ENCODE measurements at regions not wholly inside any gene's neighbourhood (a gene's known extent, or its start where the extent isn't known, plus 50 kb on each side); places are given as distances from the start of the nearest gene placed in this dataset.

DNA sequence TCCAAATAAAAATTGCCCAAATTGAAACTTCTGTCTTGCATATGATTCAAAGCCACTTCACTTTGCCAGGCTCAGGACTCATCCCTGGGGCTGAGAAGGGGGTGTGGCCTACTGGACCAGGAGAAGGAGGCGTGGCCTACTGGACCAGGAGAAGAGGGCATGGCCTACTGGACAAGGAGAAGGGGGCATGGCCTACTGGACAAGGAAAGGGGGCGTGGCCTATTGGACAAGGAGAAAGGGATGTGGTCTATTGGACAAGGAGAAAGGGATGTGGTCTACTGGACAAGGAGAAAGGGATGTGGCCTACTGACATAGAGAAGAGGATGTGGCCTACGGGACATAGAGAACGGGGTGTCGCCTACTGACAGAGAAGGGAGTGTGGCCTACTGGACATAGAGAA, 405.3 kb downstream of the RRAGC start:
- no peak for DNase-seq

DNA sequence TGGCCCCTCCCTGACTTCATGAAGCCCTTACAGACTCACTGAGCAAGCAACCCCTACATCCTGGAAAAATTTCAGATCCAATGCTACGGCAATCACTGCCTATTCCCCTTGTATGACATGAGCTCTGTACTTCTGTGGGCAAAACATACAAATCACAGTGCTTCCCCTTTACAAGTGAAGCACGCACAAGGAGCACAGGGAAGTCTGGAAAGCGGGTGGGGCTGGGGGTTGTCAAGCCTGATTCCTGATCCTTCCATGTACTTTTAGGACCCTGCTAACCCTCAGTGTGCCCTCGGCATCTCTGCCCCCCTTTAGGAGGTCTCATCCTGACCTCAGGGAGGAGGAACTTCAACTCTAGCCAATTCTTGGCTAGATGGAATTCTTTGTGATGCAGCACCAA, 405.7 kb upstream of the POU3F1 start:
- no peak for DNase-seq

DNA sequence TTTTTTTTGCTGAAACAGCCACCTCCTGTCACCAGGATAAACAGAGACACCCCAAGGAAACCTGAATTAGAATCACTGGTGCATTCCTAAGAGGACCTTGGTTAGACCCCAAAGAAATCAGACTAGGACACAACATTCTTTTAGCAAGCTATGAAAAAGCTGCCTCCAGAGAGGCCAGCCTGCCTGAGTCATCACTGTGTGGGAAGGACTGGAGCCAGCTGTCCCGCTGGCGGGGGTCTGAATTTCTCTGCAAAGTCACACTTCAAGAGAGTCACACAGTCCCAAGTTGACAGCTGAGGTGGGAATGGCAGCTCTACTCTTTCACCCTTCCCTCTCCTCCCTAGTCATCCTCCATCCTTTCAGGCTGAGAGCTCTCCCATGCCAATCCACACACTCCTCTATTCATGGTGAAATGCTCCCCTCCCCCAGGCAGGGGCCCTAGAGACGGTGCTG, 405.0 kb upstream of the POU3F1 start:
- no peak for DNase-seq

DNA sequence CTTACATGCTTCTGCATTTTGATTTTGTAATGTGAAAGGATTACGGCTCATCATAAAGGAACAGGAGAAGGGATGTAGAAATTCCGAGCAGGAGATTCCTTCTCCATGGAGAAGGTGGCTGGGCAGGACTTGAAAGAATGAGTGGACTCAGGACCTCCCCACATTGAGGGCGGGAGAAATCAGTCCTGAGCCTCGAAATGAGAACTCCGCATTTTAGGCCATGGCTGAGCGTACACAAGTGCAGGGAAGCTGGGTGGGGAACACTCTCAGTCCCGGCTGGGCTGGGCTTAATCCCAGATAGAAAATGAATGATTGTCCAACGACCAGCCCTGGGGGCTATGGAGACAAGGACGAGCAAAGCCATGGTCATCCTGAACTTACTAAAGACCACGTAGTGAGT, 402.3 kb upstream of the POU3F1 start:
- no peak for DNase-seq

DNA sequence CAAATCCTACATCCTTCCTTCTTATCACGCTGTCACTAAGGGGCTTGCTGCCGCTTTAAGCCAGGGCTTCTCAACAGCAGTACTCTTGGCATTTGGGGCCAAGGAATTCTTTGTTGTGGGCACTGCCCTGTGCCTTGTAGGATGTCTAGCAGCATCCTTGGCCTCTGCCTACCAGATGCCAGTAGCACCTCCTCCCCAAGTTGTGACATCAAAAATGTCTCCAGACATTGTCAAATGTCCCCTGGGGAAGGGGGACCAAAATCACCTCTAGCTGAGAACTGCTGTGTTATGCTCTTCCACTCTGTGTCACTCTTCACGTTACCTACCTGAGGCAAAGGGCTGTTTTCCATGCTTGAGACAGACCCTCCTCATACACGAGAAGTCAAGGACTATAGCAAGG, 400.3 kb upstream of the POU3F1 start:
- no peak for DNase-seq

DNA sequence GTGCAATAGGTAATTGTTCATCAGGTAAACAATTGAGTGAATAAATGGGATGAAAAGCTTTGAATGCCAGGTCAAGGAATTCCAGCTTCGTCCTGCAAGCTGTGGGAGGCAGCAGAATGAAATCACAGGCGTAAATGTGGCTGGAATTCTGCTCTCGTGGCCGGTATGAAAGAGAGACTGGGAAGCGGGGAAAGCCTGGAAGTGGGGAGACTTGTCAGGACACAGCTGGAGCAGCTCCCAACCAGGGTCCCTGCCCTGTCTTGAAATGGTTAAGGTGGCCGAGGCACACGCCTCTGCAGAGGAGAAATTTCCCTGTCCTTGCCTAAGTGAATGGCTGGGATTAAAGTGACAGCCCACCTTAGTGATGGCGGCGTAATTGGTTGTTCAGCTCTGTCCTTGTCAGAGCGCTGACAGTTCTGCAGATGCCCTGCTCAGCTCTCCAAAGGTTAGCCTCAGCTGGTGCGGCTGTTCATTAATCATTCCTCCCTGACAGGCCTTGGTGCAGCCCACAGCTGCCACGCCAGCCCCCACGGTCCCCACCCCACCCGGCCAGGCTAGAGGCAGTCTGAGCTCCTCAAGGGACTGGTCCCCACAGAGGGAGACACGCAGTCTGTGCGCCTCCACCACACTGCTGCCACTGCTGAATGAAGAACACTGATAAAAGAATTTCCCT, 398.3 kb upstream of the POU3F1 start:
- no peak for DNase-seq

DNA sequence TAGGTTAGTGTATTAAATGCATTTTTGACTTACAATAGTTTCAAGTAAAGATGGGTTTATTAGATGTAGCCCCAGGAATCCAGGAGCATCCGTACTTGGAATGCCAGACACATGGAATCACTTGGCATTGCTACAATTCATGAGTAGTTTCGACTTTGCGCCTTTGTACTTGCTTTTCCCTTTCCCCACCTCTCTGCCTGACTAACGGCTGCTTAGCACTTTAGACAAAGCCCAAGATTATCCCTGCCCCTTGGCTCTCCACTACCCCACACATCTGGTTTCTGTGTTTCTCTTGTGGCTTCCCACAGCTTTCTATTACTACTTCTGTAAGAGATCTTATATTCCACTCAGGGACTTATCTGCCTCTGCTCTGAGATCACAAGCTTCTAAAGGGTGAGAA, 397.7 kb upstream of the POU3F1 start:
- DNase-seq, result no peak

DNA sequence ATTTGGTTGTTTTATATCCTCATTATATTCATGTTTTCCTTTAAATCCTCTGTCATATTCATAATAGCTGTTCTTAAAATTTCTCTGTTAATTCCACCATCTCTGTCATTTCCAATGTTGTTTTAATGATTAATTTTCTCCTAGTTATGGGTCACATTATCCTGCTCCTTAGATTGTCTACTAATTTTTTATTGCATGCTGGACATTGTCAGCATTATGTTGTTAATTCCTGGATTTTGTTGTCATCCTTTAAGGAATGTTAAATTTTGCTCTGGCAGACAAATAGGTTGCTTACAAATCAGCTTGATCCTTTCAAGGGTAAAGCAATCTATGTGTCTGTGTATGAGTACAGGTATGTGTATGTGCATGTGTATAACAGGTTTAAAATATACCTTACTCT, 393.8 kb upstream of the POU3F1 start:
- no peak for DNase-seq

DNA sequence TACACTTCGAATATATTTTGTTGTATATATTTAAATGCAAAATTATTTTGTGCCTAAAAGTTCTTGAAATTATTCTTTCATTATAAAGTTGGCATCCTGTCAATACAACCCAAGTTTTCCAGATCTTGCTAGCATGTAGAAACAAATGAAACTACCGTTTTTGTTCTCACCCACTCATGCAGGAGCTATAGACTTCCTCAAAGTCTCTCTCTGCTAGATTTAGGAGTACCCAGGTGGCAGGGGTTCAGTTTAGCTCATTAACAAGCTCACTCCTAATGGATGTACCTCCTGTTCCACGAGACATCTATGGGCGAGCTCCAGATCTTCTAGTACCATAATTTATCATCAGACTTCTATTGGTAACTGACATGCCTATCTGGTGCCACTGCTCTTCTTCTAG, 390.2 kb upstream of the POU3F1 start:
- no peak for DNase-seq

DNA sequence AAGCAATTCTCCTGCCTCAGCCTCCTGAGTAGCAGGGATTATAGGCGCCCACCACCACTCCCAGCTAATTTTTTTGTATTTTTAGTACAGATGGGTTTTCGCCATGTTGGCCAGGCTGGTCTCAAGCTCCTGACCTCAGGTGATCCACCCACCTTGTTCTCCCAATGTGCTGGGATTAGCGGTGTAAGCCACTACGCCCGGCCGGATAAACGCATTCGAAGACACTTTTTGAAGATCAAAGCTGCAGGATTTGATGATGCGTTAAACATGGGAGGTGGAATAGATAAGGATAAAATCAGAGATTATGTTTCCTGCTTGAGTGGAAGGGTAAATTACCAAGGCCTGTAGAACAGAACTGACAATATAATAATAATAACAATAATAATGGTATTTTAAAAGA, 389.4 kb upstream of the POU3F1 start:
- DNase-seq, result no peak

DNA sequence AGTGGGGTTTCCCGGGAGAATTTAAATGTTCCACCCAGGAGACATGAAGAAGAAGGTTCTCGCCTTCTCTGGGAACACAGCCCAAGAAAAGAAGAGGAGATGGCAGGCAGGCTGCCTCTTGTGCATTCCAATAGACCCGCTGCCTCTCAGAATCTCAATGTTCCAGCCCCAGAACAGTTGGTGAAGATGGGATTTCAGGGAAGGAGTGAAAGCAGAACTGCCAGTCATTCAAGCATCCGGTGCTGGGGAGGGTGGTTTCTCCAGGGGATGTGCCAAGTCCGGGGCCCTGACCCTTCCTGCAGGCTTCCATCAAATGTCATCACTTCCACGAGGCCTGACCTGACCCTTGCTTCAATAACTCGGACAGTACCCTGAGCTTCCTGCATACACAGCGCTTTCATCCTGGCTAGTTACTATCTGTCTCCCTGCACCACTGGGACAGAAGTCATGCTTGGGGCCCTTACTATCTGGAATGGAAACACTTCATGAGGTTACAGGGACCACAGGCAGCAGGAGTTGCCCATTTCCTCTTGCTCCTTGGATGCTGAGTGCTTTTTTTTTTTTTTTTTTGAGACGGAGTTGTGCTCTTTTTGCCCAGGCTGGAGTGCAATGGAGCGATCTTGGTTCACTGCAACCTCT, 386.6 kb upstream of the POU3F1 start:
- no peak for DNase-seq

DNA sequence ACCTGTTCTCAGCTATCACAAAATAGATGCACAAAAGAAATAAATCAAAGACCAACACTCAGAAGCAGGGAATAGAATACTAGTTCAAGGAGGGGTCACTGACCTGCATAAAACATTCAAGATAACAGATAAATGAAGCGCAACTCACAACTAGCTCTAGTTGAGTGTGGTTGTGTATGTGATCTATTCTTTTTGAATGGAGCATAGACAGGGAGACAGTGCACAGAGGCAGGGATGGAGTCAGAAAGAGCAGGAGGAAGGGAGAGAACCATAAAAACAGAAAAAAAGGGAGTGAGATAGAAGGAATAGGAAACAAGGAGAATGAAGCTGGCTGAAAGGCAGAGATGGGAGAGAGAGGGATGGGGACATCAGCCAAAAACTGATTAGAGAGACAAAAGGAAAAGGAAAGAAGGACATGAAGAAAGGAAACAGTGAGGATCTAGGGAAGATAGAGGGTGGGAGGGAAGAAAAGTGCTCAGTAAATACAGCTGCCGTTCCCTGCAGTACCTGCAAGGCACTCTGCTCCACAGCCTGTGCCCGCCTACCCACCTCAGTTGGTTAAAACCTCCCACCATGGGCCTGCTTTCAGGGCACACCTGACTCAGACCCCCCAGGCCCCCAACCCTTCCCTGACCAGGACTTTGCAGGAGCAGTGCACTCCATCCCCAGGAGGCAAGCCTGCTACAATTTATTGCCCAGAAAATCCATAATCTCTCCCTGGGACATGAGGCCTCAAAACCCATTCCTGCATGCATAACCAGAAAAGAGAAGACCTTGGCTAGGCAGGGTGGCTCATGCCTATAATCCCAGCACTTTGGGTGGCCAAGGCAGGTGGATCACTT, 385.2 kb upstream of the POU3F1 start:
- no peak for DNase-seq

DNA sequence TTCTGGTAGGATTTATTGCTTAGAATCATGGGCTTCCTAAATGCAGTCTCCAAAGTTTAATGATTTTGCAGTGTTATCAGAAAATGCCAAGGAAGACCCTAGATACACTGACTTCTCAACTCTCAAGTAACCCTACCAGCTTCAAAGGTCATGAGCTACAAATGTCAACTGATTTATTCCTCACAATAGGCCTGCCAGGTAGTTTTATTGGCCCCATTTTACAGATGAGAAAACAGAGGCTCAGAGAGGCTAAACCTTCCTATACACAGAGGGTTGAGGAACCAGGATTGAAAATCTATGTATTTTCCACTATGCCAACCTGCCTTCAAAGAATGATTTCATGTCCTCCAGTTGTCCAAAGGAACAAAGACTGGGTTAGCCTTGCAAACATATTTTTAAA, 384.4 kb upstream of the POU3F1 start:
- DNase-seq, result no peak

DNA sequence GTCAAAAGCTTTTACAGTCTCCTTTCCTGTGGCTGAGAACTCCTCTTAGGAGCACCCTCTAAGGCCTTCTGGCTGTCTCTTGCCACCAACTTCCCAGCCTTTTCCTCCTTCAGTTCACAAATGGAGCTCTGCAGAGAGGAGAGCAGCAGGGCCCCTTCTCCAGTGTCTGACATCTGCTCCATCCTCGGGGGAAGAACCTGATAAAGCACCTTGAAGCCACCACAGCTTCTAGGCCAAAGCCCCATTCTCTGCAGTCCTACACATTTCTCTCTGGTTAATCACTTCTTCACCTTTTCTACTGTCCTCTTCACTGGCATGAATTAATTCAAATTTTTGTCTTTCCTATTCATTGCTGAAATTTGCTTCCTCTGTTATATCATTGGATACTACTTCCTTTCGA, 378.1 kb upstream of the POU3F1 start:
- DNase-seq, result no peak

DNA sequence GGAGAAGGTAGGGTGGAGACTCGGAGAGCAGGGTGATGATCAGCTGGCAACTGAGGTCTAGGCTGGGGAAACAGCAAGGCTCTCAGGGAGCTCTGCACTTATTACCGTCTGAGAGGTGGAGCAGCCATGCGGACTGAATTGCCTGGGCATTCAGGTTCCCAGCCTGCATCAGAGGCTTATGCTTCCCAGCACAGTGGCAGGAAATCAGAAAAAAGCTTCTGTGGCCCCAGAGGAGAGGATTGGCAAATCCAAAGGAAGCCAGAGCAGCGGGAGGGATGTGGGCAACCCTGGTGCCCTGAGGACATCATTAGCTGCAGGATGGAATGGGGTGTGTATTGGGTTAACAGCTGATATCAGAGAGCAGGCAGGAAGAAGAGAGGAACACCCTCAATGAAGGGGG, 374.1 kb upstream of the POU3F1 start:
- DNase-seq, result no peak

DNA sequence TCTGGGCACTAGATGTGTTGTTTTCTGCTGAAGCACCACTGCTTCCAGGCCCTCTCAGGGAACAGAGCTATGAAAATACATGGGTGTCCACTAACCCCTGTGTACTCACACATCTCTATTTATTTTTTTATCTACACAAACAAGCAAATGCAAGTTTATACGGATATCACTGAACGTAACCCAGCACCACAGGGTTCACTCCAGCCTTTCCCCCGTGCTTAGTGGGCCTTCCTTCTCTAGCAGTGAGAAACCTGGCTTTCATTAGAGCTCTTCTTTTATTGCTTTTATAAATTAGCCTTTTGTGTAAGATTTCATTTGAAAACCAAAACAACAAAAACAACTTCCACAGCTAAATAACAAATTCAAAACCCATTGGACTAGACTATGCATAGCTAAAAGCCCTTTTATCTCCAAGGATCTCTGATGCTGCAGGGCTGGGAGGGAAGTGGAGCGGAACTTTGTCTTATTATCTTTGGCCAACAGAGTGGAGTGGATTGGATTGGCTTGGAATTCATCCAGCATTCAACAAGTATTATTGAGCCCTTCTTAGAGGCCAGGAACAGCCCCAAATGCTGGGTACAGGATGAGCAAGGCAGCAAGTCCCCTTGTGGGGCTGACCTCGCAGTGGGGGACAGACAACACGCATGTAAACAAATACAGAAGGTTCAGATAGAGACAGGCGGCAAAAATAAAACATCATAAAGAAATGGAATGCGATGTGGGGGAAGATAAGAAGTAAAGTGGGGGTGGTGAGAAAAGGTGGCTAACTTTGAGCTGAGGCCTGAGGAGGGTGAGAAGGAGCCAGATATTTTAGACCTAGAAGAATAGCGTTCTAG, 371.8 kb upstream of the POU3F1 start:
- DNase-seq, result no peak

DNA sequence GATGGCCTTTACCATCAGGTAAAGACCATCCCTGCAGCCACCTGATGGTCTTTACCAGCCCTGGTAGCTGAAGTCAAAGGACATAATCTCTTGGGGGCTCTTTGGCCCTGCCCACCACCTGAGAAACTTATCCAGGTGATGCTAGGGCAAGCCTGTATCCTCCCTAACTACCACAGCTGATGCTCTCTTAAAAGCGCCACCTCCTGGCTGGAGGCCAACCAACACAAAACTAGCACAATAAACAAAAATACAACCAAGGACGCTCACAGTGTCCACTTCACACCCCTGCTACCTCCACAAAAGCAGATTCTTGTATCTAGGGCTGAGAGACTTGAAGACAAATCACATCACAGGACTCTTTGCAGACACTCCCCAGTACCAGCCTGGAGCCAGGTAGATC, 357.1 kb upstream of the POU3F1 start:
- no peak for DNase-seq

DNA sequence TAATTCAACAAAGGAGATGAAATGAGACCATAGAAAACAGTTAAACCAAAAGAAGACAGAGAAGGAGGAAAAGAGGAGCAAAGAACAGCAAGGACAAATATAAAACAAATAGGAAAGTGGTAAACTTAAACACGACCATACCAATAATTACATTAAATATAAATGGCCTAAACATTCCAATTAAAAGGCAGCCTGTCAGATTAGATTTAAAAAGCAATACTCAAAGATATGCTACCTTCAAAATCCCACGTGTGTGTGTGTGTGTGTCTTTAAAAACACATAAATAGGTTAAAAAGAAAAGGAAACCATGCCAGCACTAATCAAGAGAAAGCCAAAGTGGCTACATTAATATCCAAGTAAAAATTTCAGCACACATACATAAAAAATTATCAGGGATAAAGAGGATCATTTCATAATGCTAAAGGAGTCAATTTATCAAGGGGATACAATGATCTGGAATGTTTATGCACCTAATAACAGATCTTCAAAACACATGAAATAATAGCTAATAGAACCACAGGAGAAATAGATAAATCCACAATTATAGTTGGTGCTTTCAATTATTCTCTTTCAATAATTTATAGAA, 355.7 kb upstream of the POU3F1 start:
- DNase-seq, result no peak

DNA sequence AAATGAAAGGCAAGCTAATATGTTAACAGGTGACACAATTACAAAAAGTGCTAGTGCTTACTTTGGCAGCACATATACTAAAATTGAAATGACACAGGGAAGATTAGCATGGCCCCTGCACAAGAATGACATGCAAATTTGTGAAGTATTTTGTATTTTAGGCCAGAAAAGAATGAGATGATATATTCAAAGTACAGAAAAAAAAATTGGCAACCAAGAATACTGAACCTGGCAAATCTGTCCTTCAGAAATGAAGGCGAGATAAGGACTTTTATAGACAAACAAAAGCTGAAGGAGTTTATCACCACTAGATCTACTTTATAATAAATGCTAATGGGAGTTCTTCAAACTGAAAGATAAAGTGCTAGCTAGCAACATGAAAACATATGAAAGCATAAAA, 350.0 kb upstream of the POU3F1 start:
- no peak for DNase-seq

DNA sequence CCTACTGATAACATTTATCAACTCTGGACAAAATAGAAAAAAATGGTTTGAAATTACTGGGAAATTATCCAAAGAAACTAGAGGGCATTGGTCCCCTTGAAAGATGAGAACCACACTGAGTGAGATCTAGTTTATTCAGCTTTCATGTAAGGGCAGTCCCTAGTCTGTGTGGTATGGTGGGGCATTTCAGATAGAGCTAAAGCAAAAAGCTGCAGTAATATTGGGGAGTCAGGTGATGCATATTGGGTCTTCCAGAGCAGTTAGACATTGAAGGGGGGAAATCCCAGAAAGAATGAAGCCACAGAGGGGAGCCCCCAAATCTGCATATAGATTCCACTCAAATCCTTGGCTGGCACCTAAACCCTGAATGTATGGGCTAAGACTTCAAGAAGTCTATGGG, 347.7 kb upstream of the POU3F1 start:
- no peak for DNase-seq

DNA sequence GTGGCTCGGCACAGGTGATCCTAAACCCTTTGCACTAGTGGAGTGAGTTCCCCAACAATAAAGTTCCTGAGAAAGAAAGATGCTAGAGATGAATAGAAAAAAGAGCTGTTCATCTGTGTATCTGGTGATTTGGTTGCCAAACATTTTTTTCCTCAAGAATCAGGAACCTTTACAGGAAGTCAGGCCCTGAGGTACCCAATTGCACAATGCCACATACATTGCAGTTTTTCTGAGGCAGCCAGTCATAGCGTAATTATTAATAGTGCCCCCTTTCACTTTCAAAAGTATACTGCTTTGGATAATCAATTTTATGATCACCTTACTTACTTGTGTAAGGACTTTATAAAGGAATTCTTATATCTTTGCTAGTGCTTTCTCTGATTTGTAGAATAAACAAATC, 346.3 kb upstream of the POU3F1 start:
- DNase-seq, result no peak

DNA sequence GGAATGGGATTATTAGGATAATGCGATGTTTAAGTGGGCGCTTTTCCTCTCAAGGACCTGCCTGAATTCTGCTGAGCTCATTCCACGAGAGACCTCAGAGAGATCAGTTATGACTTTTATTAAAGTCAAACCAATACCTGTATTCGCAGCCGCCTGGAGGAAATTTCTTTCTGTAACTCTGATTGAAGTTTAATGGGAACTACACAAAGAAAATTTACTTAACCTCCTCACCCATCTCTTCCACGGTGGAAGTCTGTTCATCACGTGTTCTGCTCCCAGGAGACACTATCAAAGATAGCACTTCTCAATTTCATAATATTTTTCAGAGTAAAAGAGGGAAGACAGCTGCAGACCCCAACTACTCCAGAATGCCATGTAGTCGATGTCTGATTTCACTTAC, 334.7 kb upstream of the POU3F1 start:
- no peak for DNase-seq

DNA sequence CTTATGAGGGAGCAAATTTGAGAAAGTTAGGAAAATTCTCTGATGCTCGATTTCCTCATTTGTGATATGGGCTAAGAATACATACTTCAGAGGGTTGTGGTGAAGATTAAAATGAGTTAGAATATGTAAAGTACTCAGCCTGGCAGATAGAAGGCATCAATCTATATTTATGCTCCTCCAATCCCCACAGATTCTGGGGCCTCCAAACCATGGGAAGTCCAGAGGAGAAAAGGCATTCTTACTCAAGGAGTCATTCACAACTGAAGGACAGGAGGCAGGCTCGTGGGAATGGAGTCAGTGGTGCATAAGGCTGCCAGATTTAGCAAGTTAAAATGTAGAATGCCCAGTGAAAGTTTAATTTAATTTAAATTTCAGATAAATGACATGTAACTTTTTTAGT, 330.0 kb upstream of the POU3F1 start:
- no peak for DNase-seq
